ENCODE measurements at regions not wholly inside any gene's neighbourhood (a gene's known extent, or its start where the extent isn't known, plus 50 kb on each side); places are given as distances from the start of the nearest gene placed in this dataset.

- no peak for TF ChIP-seq GATA3 (IDR thresholded peaks at IDR 0.05; ENCODE audit: low read depth, low read length)
- TF ChIP-seq GATA2 (IDR thresholded peaks at IDR 0.05; ENCODE audit: low read depth, low read length): no peak
These were observed 122.3 kb downstream of the BRD1 start for GRCh38 chr22:49705216-49705971.
